T-cell (primary cell): ENCODE measurements at regions not wholly inside any gene's neighbourhood (a gene's known extent, or its start where the extent isn't known, plus 50 kb on each side); places are given as distances from the start of the nearest gene placed in this dataset.

Source experiments
- ATAC-seq, 4 experiments: fragments of 200-7000 bp in 3 of 4; fragments of 150-1000 bp in 1 of 4; cut with Tn5 transposase; replicated peaks in 1 of 4; 1 replicate in 3 of 4; 2 replicates in 1 of 4; pipeline ENCODE4 v1.10.0; 2021; ENCODE audit warnings: moderate library complexity in 3 of 4, mild to moderate bottlenecking in 2 of 4, moderate number of reproducible peaks in 1 of 4
- CTCF ChIA-PET, 2 donors: fragments of 300-600 bp; sonication (Branson Sonifier 250); formaldehyde crosslinking; loops; one replicate each; lab custom pipeline; 2022; ENCODE audit warnings: antibody characterized with exemption in 2 of 2; lab: Charles Lee
- POLR2A ChIA-PET, 2 donors: fragments of 300-600 bp; sonication (Branson Sonifier 250); formaldehyde crosslinking; loops; one replicate each; lab custom pipeline; 2022; ENCODE audit warnings: antibody characterized with exemption in 2 of 2; lab: Charles Lee
- DNase-seq, 35 experiments: peaks; one replicate each; pipeline versions ENCODE4 v3.0.0 to v3.0.0-alpha.2; 2013 to 2023
- H3K27ac ChIP-seq: one replicate; pipeline ENCODE4 v1.5.1; 2013; ENCODE audit warnings: low read length
- H3K27me3 ChIP-seq, 2 experiments: replicated peaks in 1 of 2; 1 replicate in 1 of 2; 2 replicates in 1 of 2; pipeline versions ENCODE4 v1.6.1 to v1.7.0; 2013; ENCODE audit warnings: low read length in 1 of 2, mixed read lengths in 1 of 2; ENCODE audit not compliant: control insufficient read depth in 2 of 2, insufficient read depth in 2 of 2; ENCODE audit errors: extremely low read depth in 1 of 2
- H3K36me3 ChIP-seq, 2 donors: 1 replicate in 1 of 2; 2 replicates in 1 of 2; pipeline versions ENCODE4 v1.6.1 to v1.7.0; 2013; ENCODE audit warnings: low read length in 1 of 2; ENCODE audit not compliant: control insufficient read depth in 2 of 2, insufficient read depth in 1 of 2; ENCODE audit errors: extremely low read depth in 1 of 2
- H3K4me1 ChIP-seq, 2 experiments: 1 replicate in 1 of 2; 2 replicates in 1 of 2; pipeline versions ENCODE4 v1.6.1 to v1.7.0; 2013; ENCODE audit warnings: low read length in 2 of 2, mixed read lengths in 1 of 2; ENCODE audit not compliant: insufficient read depth in 2 of 2, control insufficient read depth in 1 of 2; ENCODE audit errors: extremely low read depth in 1 of 2
- H3K4me3 ChIP-seq, 2 donors: 1 replicate in 1 of 2; 2 replicates in 1 of 2; pipeline versions ENCODE4 v1.5.1 to v1.7.0; 2013; ENCODE audit warnings: mild to moderate bottlenecking in 2 of 2, low read length in 1 of 2, moderate library complexity in 1 of 2; ENCODE audit not compliant: control insufficient read depth in 1 of 2; ENCODE audit errors: extremely low read depth in 1 of 2
- H3K9me3 ChIP-seq: 2 replicates; pipeline ENCODE4 v1.7.0; 2013
- H3K27ac Mint-ChIP-seq, 2 donors: one replicate each; pipeline ENCODE4 v1.8.0; 2020 to 2021; ENCODE audit warnings: mild to moderate bottlenecking in 2 of 2, mixed read lengths in 2 of 2
- H3K27me3 Mint-ChIP-seq, 2 donors: one replicate each; pipeline ENCODE4 v1.8.0; 2021 to 2022; ENCODE audit warnings: mixed read lengths in 2 of 2
- H3K36me3 Mint-ChIP-seq: one replicate; pipeline ENCODE4 v1.8.0; 2021; ENCODE audit warnings: mixed read lengths
- H3K4me1 Mint-ChIP-seq, 3 donors: one replicate each; pipeline ENCODE4 v1.8.0; 2020 to 2022; ENCODE audit warnings: mixed read lengths in 3 of 3, mild to moderate bottlenecking in 1 of 3
- H3K4me3 Mint-ChIP-seq, 3 donors: one replicate each; pipeline ENCODE4 v1.8.0; 2020 to 2022; ENCODE audit warnings: mild to moderate bottlenecking in 3 of 3, mixed read lengths in 3 of 3, moderate library complexity in 3 of 3
- H3K9me3 Mint-ChIP-seq, 3 donors: one replicate each; pipeline ENCODE4 v1.8.0; 2020 to 2022; ENCODE audit warnings: mixed read lengths in 3 of 3
- WGBS: methylation state at CpG from one replicate; pipeline ENCODE4 v1.1.5; 2013; ENCODE audit warnings: missing lambda C conversion rate; ENCODE audit not compliant: insufficient coverage; 5-methylcytosine and 5-hydroxymethylcytosine counted together

GRCh38 chr14:53663709-53664108 lies 292.9 kb downstream of the BMP4 start:
- CTCF ChIA-PET, result no interaction called here
- H3K27ac ChIP-seq, result no peak overlapping the region
- 40% methylated on average over 1 of the region's 3 CpGs for whole genome bisulfite sequencing
- H3K4me1 ChIP-seq, result no peaks in the 10 kb centered on the region
- H3K9me3 ChIP-seq, result no peaks in the 10 kb centered on the region
- Mint-ChIP-seq H3K27me3 (peaks cover 0 to 1% of the 10 kb centered on the region in 2 donors), H3K4me1 (no peaks in the 10 kb centered on the region), H3K36me3 (no peaks in the 10 kb centered on the region), H3K27ac (no peak overlapping the region), H3K9me3 (peaks cover 0 to 14% (median 6%) of the 10 kb centered on the region in 3 donors), H3K4me3 (no peak overlapping the region)
- ATAC-seq, result no peak
- H3K36me3 ChIP-seq, result no peaks in the 10 kb centered on the region
- POLR2A ChIA-PET, result no interaction called here
- no peak for DNase-seq
- no peaks in the 10 kb centered on the region for H3K27me3 ChIP-seq
- no peak overlapping the region for H3K4me3 ChIP-seq

DNA sequence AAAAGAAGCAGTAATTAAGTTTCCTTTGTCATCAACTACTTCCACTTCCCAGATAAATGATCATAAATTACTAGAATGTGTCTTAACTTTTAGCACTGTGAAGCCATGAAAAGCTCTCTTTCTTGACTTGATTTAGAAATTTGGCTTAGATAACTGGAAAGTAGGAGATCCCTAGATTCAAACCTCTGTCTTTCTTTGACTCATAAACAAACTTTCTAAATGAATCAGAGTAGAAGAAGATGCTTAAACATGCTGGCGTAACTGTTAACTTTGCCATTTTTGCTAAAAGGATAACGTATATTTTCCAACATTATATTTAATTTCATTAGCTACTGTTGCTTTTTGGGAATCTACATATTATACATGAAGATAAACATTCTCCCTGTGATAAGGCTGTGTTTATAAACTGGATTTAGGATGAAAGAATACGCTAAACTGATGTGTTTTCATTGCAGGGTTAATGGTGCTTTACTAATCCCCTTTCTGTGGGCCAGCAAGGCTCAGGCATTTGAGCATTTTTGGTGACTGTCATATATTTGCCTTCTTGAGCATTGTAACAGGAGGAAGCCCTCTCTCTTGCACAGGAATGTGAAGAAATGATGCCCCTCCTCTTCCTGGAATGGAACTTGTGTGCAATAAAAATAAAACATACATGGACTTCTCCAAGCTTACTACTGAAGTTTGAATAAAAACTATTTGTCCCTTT lies 301.4 kb downstream of the BMP4 start:
- Histone ChIP-seq H3K9me3 (no peaks in the 10 kb centered on the region), H3K27ac (no peak overlapping the region), H3K27me3 (no peaks in the 10 kb centered on the region), H3K36me3 (no peaks in the 10 kb centered on the region), H3K4me3 (no peak overlapping the region), H3K4me1 (no peaks in the 10 kb centered on the region)
- Mint-ChIP-seq H3K27me3 (peaks cover 1 to 5% of the 10 kb centered on the region in 2 donors), H3K36me3 (no peaks in the 10 kb centered on the region), H3K9me3 (peaks cover 9 to 11% (median 11%) of the 10 kb centered on the region in 3 donors), H3K4me3 (no peak overlapping the region), H3K27ac (no peak overlapping the region), H3K4me1 (no peaks in the 10 kb centered on the region)
- no CpG with 5 or more reads among the region's 3 CpGs for WGBS
- no peak for ATAC-seq
- DNase-seq, result no peak
- POLR2A ChIA-PET, result no interaction called here
- CTCF ChIA-PET, result no interaction called here

DNA sequence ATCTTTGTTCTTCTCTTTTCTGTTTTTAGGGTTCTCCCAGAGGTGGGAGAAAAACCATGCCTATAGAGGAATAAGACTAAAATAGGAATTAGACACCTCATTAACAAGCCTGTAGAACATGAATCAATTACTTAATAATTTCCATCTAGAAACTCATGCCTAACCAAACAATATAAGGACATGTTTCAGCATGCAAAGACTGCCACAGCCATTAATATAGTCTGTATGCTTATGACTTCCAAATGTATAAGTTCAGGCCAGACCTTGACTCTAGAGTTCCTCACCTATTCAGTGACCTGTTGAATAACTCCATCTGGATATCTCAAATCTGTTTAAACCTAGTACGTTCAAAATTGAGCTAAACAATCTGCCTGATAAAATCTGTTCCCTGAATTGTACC lies 304.6 kb downstream of the BMP4 start:
- no peaks in the 10 kb centered on the region for H3K36me3 Mint-ChIP-seq
- ChIA-PET CTCF (no interaction called here), POLR2A (no interaction called here)
- Histone ChIP-seq H3K27ac (no peak overlapping the region), H3K4me1 (no peaks in the 10 kb centered on the region), H3K4me3 (no peak overlapping the region), H3K27me3 (no peaks in the 10 kb centered on the region), H3K36me3 (no peaks in the 10 kb centered on the region), H3K9me3 (no peaks in the 10 kb centered on the region)
- peaks cover 0 to 1% of the 10 kb centered on the region in 2 donors for H3K27me3 Mint-ChIP-seq
- H3K27ac Mint-ChIP-seq, result no peak overlapping the region
- ATAC-seq (no peak), DNase-seq (no peak)
- H3K9me3 Mint-ChIP-seq, result peaks cover 10 to 13% (median 13%) of the 10 kb centered on the region in 3 donors
- no peak overlapping the region for H3K4me3 Mint-ChIP-seq
- no peaks in the 10 kb centered on the region for H3K4me1 Mint-ChIP-seq
- 90% methylated on average over 1 of the region's 1 CpG for WGBS

GRCh38 chr14:53651096-53651740 lies 305.4 kb downstream of the BMP4 start:
- Mint-ChIP-seq H3K4me1 (no peaks in the 10 kb centered on the region), H3K27me3 (no peaks in the 10 kb centered on the region), H3K4me3 (no peak overlapping the region), H3K27ac (no peak overlapping the region), H3K9me3 (peaks cover 9 to 12% (median 12%) of the 10 kb centered on the region in 3 donors), H3K36me3 (no peaks in the 10 kb centered on the region)
- no peaks in the 10 kb centered on the region for H3K4me1 ChIP-seq
- DNase-seq, result no peak
- H3K9me3 ChIP-seq, result no peaks in the 10 kb centered on the region
- ChIA-PET POLR2A (no interaction called here), CTCF (no interaction called here)
- no peak overlapping the region for H3K4me3 ChIP-seq
- 70% methylated on average over 1 of the region's 3 CpGs for WGBS
- H3K27me3 ChIP-seq, result no peaks in the 10 kb centered on the region
- no peak for ATAC-seq
- no peak overlapping the region for H3K27ac ChIP-seq
- no peaks in the 10 kb centered on the region for H3K36me3 ChIP-seq

DNA sequence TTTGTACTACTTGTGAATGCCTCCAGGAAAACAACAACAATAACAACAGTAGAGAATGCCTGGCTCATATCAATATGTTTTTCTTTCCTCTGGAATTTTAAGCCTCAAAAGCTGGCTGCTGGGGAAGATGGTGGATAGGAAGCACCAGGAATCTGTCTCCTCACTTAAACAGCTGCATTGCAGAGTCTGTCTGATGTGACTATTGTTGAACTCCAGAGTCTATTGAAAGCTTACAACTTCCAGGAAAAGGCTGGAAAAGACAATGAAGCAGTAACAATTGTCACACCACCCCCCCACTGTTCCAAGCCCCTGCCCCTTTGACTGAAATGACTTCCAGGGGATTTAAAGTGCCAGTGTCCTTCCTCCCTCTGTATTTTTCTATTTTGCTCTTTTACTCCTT lies 309.7 kb downstream of the BMP4 start:
- POLR2A ChIA-PET, result no interaction called here
- no peaks in the 10 kb centered on the region for H3K27me3 Mint-ChIP-seq
- CTCF ChIA-PET, result no interaction called here

GRCh38 chr14:53640695-53641094 lies 315.9 kb downstream of the BMP4 start:
- POLR2A ChIA-PET, result no interaction called here
- Mint-ChIP-seq H3K27me3 (no peaks in the 10 kb centered on the region), H3K36me3 (no peaks in the 10 kb centered on the region), H3K4me1 (no peaks in the 10 kb centered on the region), H3K4me3 (no peak overlapping the region), H3K9me3 (peaks cover under 1 to 24% (median 8%) of the 10 kb centered on the region in 3 donors), H3K27ac (no peak overlapping the region)
- Histone ChIP-seq H3K4me1 (no peaks in the 10 kb centered on the region), H3K9me3 (no peaks in the 10 kb centered on the region), H3K4me3 (no peak overlapping the region), H3K27me3 (no peaks in the 10 kb centered on the region), H3K36me3 (no peaks in the 10 kb centered on the region), H3K27ac (no peak overlapping the region)
- DNase-seq (no peak), ATAC-seq (no peak)
- CTCF ChIA-PET, result no interaction called here
- WGBS, result 83% methylated on average over 2 of the region's 4 CpGs

More for the DNA sequence above, 309.7 kb downstream of the BMP4 start:
- DNase-seq (no peak), ATAC-seq (no peak)
- H3K27me3 ChIP-seq, result no peaks in the 10 kb centered on the region
- Mint-ChIP-seq H3K27ac (no peak overlapping the region), H3K9me3 (peaks cover 9 to 21% (median 9%) of the 10 kb centered on the region in 3 donors), H3K36me3 (no peaks in the 10 kb centered on the region), H3K4me1 (no peaks in the 10 kb centered on the region), H3K4me3 (no peak overlapping the region)
- no peaks in the 10 kb centered on the region for H3K36me3 ChIP-seq
- no peak overlapping the region for H3K27ac ChIP-seq
- H3K4me1 ChIP-seq, result no peaks in the 10 kb centered on the region
- H3K9me3 ChIP-seq, result no peaks in the 10 kb centered on the region
- no peak overlapping the region for H3K4me3 ChIP-seq
